Karpas-422 (cell line): ENCODE measurements at regions not wholly inside any gene's neighbourhood (a gene's known extent, or its start where the extent isn't known, plus 50 kb on each side); places are given as distances from the start of the nearest gene placed in this dataset.

Source experiments
- DNase-seq: peaks from one replicate; pipeline ENCODE4 v3.0.0-alpha.2; 2015
- H2AFZ ChIP-seq: fragments of 200-600 bp; sonication (generic); 2 replicates; pipeline ENCODE4 v1.6.1; 2014; ENCODE audit warnings: antibody characterized with exemption, low read length, mixed read lengths
- H3K27ac ChIP-seq: fragments of 200-600 bp; sonication (generic); 2 replicates; pipeline ENCODE4 v1.5.1; 2014; ENCODE audit warnings: mild to moderate bottlenecking, low read length, moderate library complexity
- H3K27me3 ChIP-seq: fragments of 200-600 bp; sonication (generic); 2 replicates; pipeline ENCODE4 v1.6.1; 2014; ENCODE audit warnings: low read length, mixed read lengths
- H3K36me3 ChIP-seq: fragments of 200-600 bp; sonication (generic); 2 replicates; pipeline ENCODE4 v1.6.1; 2014; ENCODE audit warnings: low read length, mixed read lengths; ENCODE audit not compliant: insufficient read depth
- H3K4me1 ChIP-seq: fragments of 200-600 bp; sonication (generic); 2 replicates; pipeline ENCODE4 v1.6.1; 2014; ENCODE audit warnings: mild to moderate bottlenecking, low read length, mixed read lengths
- H3K4me2 ChIP-seq: fragments of 200-600 bp; sonication (generic); 2 replicates; pipeline ENCODE4 v1.6.1; 2014; ENCODE audit warnings: low read length, low read depth, mild to moderate bottlenecking; ENCODE audit not compliant: poor library complexity, severe bottlenecking
- H3K4me3 ChIP-seq: fragments of 200-600 bp; sonication (generic); 2 replicates; pipeline ENCODE4 v1.5.1; 2014; ENCODE audit warnings: mild to moderate bottlenecking, antibody characterized with exemption, low read length, mixed read lengths
- H3K79me2 ChIP-seq: fragments of 200-600 bp; sonication (generic); 2 replicates; pipeline ENCODE4 v1.6.1; 2014; ENCODE audit warnings: mild to moderate bottlenecking, low read length, mixed read lengths
- H3K9ac ChIP-seq: fragments of 200-600 bp; sonication (generic); 2 replicates; pipeline ENCODE4 v1.6.0; 2014; ENCODE audit warnings: low read length
- H3K9me2 ChIP-seq: fragments of 200-600 bp; sonication (generic), shearing (Covaris generic); replicated peaks from 2 replicates; pipeline ENCODE4 v1.6.0; 2014; ENCODE audit warnings: mild to moderate bottlenecking, low read length, moderate library complexity; ENCODE audit not compliant: insufficient read depth
- H3K9me3 ChIP-seq: fragments of 300-700, 200-600 bp; sonication (generic); 2 replicates; pipeline ENCODE4 v1.6.1; 2014; ENCODE audit warnings: low read length, mixed read lengths
- H4K20me1 ChIP-seq: fragments of 200-600 bp; sonication (generic); 2 replicates; pipeline ENCODE4 v1.6.1; 2014; ENCODE audit warnings: mild to moderate bottlenecking, antibody characterized with exemption, low read length, low read depth; ENCODE audit not compliant: insufficient read depth

DNA sequence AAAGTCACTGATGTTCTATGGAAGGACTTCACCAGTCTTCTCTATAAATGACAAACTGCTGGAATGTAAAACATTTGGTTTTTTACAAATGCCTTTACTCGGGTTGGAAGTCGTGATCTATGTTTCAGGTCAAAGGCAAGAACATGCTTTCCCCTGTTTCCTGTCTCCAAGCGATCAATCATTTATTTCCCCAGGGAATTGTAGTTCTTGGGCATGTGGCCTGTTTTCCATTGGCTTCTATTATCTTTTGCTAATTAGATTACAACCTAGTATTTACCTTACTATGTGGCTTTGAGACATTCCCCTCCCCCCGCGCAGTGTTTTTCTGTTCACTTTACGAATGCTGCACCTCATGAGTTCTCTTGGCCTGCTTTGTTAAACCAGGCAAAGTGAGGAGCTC lies 684.2 kb downstream of the EPHA4 start:
- Histone ChIP-seq H2AFZ (no peak overlapping the region), H3K9ac (no peak overlapping the region), H3K4me2 (no peak overlapping the region), H3K36me3 (no peaks in the 10 kb centered on the region), H3K9me2 (no peaks in the 10 kb centered on the region), H4K20me1 (no peaks in the 10 kb centered on the region), H3K27me3 (0 out of 2 replicates have a peak, but pooled peaks cover 2% of the 10 kb centered on the region), H3K79me2 (no peaks in the 10 kb centered on the region), H3K4me1 (no peaks in the 10 kb centered on the region), H3K27ac (no peak overlapping the region), H3K9me3 (no peaks in the 10 kb centered on the region), H3K4me3 (no peak overlapping the region)
- no peak for DNase-seq

DNA sequence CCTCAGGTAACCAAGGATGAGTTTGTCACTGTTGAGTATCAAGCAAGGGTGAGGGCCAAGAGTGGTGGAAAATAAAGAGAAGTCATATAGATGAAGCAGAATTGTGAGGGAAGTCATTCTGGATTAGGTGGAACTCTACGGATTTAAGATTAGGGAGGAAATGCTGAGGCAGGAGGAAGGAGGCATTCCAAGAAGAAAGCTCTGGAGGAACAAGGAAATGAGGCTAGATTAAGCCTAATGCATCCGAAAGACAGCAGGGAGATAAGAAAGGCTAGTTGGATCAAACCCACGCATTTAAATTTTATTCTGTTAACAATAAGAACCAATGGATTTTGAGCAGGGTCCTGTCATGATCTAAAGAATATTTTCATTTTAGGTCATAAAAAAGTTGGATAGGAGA lies 681.2 kb downstream of the EPHA4 start:
- Histone ChIP-seq H3K9ac (no peak overlapping the region), H3K9me3 (no peaks in the 10 kb centered on the region), H3K36me3 (no peaks in the 10 kb centered on the region), H3K4me3 (no peak overlapping the region), H3K4me1 (no peaks in the 10 kb centered on the region), H3K4me2 (no peak overlapping the region), H3K9me2 (no peaks in the 10 kb centered on the region), H3K27me3 (0 out of 2 replicates have a peak, but pooled peaks cover 2% of the 10 kb centered on the region), H4K20me1 (no peaks in the 10 kb centered on the region), H2AFZ (no peak overlapping the region), H3K27ac (no peak overlapping the region), H3K79me2 (no peaks in the 10 kb centered on the region)
- DNase-seq = no peak

DNA sequence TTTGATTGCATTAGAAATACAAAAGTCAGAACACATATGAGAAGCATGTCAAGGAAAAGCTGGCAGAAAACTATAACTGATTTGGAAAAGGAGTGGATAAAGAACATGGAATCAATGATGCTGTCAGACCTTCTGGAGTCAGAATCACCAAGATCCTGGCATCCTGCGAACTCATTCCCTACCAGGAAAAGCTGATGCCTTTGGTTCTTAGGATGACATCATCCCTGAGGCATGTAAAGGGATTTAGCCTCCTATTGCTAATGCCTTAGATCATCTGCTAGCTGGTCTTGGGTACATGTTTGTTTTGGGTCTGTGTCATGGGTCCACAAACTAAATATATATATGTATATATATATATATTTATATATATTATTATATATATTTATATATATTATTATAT lies 680.7 kb downstream of the EPHA4 start:
- Histone ChIP-seq H3K9me3 (no peaks in the 10 kb centered on the region), H3K4me3 (no peak overlapping the region), H3K27ac (no peak overlapping the region), H3K36me3 (no peaks in the 10 kb centered on the region), H3K27me3 (0 out of 2 replicates have a peak, but pooled peaks cover 2% of the 10 kb centered on the region), H3K4me2 (no peak overlapping the region), H3K4me1 (no peaks in the 10 kb centered on the region), H4K20me1 (no peaks in the 10 kb centered on the region), H2AFZ (no peak overlapping the region), H3K9me2 (no peaks in the 10 kb centered on the region), H3K79me2 (no peaks in the 10 kb centered on the region), H3K9ac (no peak overlapping the region)
- no peak for DNase-seq

DNA sequence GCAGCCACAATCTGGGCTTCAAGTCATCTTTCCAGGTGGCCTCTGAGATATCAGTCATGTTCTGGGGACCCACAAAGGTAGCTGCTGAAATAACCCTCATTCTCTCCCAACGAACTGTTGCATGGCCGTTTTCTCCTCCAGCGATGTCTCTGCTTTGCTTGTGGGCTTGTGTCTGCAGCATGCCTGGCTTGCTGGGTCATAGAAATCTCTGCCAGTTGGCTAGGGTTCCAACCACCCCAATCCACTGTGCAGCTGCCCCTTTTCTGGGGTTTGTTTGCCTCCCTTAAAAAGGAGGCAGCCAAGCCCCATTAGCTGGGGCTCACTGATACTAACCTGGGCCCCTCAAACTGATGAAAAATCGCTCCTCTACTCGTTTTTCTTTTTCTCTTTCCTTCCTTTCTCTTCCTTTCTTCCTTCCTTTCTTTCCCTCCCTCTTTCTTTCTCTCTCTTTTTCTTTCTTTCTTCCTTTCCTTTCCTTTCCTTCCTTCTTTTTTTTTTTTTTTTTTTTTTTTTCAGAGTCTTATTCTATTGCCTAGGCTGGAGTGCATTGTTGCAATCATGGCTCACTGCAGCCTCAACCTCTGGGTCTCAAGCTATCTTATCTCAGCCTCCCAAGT lies 680.0 kb downstream of the EPHA4 start:
- Histone ChIP-seq H2AFZ (no peak overlapping the region), H3K9me3 (no peaks in the 10 kb centered on the region), H3K27me3 (0 out of 2 replicates have a peak, but pooled peaks cover 2% of the 10 kb centered on the region), H3K9ac (no peak overlapping the region), H3K4me1 (no peaks in the 10 kb centered on the region), H3K79me2 (no peaks in the 10 kb centered on the region), H3K4me3 (no peak overlapping the region), H3K4me2 (no peak overlapping the region), H3K27ac (no peak overlapping the region), H3K36me3 (no peaks in the 10 kb centered on the region), H4K20me1 (no peaks in the 10 kb centered on the region), H3K9me2 (no peaks in the 10 kb centered on the region)
- DNase-seq = no peak

DNA sequence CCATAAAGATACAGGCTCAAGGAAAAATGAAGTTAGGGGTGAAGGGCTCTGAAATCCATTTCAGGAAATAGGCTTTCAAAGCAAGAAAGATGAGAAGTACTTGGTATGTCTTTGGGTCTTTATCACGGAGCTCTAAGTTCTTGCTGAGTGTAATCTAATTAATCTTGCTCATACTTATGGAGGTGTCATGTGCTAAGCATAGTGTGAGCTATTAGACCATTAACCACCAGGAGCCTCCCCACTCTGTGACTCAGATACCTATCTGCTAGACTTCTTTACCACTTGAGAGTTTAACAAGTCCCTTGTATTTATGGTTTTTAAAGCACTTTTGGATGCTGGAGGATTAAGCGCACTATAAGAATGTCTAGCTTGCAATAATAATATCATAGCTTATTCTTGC lies 678.7 kb downstream of the EPHA4 start:
- no peaks in the 10 kb centered on the region for H3K79me2 ChIP-seq
- H3K9ac ChIP-seq = no peak overlapping the region
- H3K27me3 ChIP-seq = 0 out of 2 replicates have a peak, but pooled peaks cover 2% of the 10 kb centered on the region
- H3K4me2 ChIP-seq = no peak overlapping the region
- no peak for DNase-seq
- H3K27ac ChIP-seq = no peak overlapping the region
- no peaks in the 10 kb centered on the region for H3K9me2 ChIP-seq
- no peak overlapping the region for H2AFZ ChIP-seq
- H3K4me3 ChIP-seq = no peak overlapping the region
- H3K36me3 ChIP-seq = no peaks in the 10 kb centered on the region
- H4K20me1 ChIP-seq = no peaks in the 10 kb centered on the region
- H3K9me3 ChIP-seq = no peaks in the 10 kb centered on the region
- H3K4me1 ChIP-seq = no peaks in the 10 kb centered on the region

DNA sequence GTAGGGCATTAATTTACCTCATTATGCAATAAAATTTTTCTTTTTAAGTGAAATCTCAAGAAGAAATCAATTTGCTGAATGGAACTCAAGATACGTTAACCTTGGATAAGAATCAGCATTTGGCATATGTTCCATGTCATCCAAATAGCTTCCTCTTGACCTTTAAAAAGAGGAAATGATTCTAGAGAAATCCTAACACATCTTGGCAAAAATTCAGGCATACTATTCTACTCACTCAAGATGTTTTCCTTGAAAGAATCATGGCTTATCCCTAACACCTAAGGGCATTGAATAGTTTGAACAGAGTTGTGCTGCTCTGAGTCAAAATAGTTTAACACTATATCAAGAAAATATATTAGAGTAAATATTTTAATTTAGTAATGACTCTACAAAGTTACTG lies 678.0 kb downstream of the EPHA4 start:
- no peaks in the 10 kb centered on the region for H3K79me2 ChIP-seq
- no peaks in the 10 kb centered on the region for H4K20me1 ChIP-seq
- no peaks in the 10 kb centered on the region for H3K9me3 ChIP-seq
- no peaks in the 10 kb centered on the region for H3K4me1 ChIP-seq
- 0 out of 2 replicates have a peak, but pooled peaks cover 2% of the 10 kb centered on the region for H3K27me3 ChIP-seq
- no peak overlapping the region for H3K27ac ChIP-seq
- H3K9ac ChIP-seq = no peak overlapping the region
- no peak overlapping the region for H2AFZ ChIP-seq
- no peak overlapping the region for H3K4me2 ChIP-seq
- DNase-seq = no peak
- H3K36me3 ChIP-seq = no peaks in the 10 kb centered on the region
- H3K9me2 ChIP-seq = no peaks in the 10 kb centered on the region
- H3K4me3 ChIP-seq = no peak overlapping the region

DNA sequence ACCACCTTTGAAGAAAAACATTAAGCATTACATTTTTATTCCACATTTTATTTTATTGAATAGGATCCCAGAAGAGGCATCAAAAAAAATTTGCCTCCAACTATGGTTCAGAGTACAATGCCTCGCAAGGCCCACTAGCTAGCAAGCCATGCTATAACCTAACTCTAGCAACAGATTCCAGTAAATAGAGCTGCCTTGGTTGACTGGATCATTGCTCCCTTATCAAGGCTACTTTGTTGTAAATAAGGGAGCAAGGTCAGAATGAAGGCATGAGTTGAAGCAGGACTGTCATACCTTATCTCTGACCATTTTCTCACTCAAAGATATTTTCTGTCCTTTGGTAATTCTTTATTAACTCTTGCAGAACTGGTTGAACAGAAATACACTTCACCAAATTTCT lies 672.6 kb downstream of the EPHA4 start:
- H4K20me1 ChIP-seq = no peaks in the 10 kb centered on the region
- H3K4me1 ChIP-seq = no peaks in the 10 kb centered on the region
- H3K27ac ChIP-seq = no peak overlapping the region
- no peak for DNase-seq
- H3K9me2 ChIP-seq = no peaks in the 10 kb centered on the region
- no peak overlapping the region for H3K4me3 ChIP-seq
- no peak overlapping the region for H2AFZ ChIP-seq
- no peak overlapping the region for H3K9ac ChIP-seq
- no peaks in the 10 kb centered on the region for H3K27me3 ChIP-seq
- H3K79me2 ChIP-seq = no peaks in the 10 kb centered on the region
- no peaks in the 10 kb centered on the region for H3K9me3 ChIP-seq
- H3K36me3 ChIP-seq = no peaks in the 10 kb centered on the region
- no peak overlapping the region for H3K4me2 ChIP-seq

- Histone ChIP-seq H3K9me2 (no peaks in the 10 kb centered on the region), H3K4me3 (no peak overlapping the region)
These were observed 668.1 kb downstream of the EPHA4 start for GRCh38 chr2:220904015-220904414.

More at GRCh38 chr2:220904015-220904414, 668.1 kb downstream of the EPHA4 start:
- H3K27ac ChIP-seq = no peak overlapping the region
- no peak overlapping the region for H2AFZ ChIP-seq
- no peaks in the 10 kb centered on the region for H3K36me3 ChIP-seq
- H3K9ac ChIP-seq = no peak overlapping the region
- DNase-seq = no peak
- no peaks in the 10 kb centered on the region for H3K79me2 ChIP-seq
- no peaks in the 10 kb centered on the region for H3K4me1 ChIP-seq
- H3K4me2 ChIP-seq = no peak overlapping the region
- H3K9me3 ChIP-seq = no peaks in the 10 kb centered on the region
- 0 out of 2 replicates have a peak, but pooled peaks cover 2% of the 10 kb centered on the region for H3K27me3 ChIP-seq
- no peaks in the 10 kb centered on the region for H4K20me1 ChIP-seq
